Activated naive CD8-positive, alpha-beta T cell treated with anti-CD3 and anti-CD28 coated beads for 36 hours (primary cell): ENCODE measurements at regions not wholly inside any gene's neighbourhood (a gene's known extent, or its start where the extent isn't known, plus 50 kb on each side); places are given as distances from the start of the nearest gene placed in this dataset.

ENCODE experiments used
- DNase-seq: peaks from one replicate; pipeline ENCODE4 v3.0.0; 2021
- H3K27ac Mint-ChIP-seq: one replicate; pipeline ENCODE4 v1.8.0; 2022; ENCODE audit warnings: mild to moderate bottlenecking, moderate library complexity, mixed read lengths
- H3K27me3 Mint-ChIP-seq: one replicate; pipeline ENCODE4 v1.8.0; 2022; ENCODE audit warnings: mild to moderate bottlenecking, mixed read lengths
- H3K36me3 Mint-ChIP-seq: one replicate; pipeline ENCODE4 v1.8.0; 2021; ENCODE audit warnings: mild to moderate bottlenecking, mixed read lengths
- H3K4me1 Mint-ChIP-seq: one replicate; pipeline ENCODE4 v1.8.0; 2021; ENCODE audit warnings: mixed read lengths
- H3K4me3 Mint-ChIP-seq: one replicate; pipeline ENCODE4 v1.8.0; 2022; ENCODE audit warnings: mild to moderate bottlenecking, moderate library complexity, mixed read lengths
- H3K9me3 Mint-ChIP-seq: one replicate; pipeline ENCODE4 v1.8.0; 2022; ENCODE audit warnings: mixed read lengths

DNA sequence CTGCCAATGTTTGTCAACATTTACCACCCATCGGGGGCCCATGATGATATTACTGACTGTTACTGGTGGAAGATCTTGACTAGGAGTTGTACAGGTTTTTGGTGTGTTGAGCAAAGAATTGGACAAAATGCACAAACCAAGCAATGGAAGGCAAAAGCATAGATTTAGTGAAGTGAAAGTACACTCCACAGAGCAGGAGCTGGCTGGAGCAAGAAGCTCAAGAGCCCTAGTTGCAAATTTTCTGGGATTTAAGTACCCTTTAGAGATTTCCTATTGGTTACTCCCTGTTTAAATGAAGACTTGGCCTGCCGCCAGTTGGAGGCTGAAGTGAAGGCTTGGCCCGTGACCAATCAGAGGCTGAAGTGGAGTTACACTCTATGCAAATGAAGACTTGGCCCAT, 128.6 kb upstream of the KL start:
- Mint-ChIP-seq H3K9me3 (peaks cover 5% of the 10 kb centered on the region), H3K27ac (no peak overlapping the region), H3K4me3 (no peak overlapping the region), H3K4me1 (peaks cover under 1% of the 10 kb centered on the region), H3K36me3 (peaks cover 1% of the 10 kb centered on the region), H3K27me3 (no peaks in the 10 kb centered on the region)
- DNase-seq, result no peak

DNA sequence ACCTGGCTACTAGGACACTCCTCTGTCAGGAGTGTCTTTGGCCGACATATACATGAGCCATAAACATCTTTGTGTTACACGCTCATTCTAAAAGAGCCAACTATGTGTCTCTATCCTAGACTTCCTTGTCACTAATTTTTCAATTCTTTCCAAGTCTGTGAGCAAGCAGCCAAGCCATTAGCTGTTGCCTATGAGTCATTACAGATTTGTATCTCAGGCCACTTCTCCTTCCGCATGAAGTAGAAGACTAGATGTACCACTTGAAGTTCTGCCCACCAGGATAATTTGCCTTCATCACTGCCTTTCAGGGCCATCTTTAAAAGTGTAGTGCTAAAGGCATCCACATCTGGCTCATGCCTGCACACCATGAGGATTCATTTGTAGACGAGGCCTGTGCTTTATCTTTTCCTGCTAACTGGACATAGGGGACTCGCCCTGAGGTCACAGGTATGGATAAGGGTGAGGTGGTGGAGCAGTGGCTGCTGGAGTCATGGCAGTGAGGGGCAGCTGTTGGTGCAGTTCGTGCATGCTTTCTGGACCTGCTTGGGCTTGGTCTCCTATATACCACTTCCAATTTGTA, 126.1 kb upstream of the KL start:
- H3K4me3 Mint-ChIP-seq, result no peak overlapping the region
- H3K36me3 Mint-ChIP-seq, result peaks cover 1% of the 10 kb centered on the region
- no peak for DNase-seq
- peaks cover 2% of the 10 kb centered on the region for H3K4me1 Mint-ChIP-seq
- no peak overlapping the region for H3K27ac Mint-ChIP-seq
- H3K9me3 Mint-ChIP-seq, result peaks cover 5% of the 10 kb centered on the region
- no peaks in the 10 kb centered on the region for H3K27me3 Mint-ChIP-seq

DNA sequence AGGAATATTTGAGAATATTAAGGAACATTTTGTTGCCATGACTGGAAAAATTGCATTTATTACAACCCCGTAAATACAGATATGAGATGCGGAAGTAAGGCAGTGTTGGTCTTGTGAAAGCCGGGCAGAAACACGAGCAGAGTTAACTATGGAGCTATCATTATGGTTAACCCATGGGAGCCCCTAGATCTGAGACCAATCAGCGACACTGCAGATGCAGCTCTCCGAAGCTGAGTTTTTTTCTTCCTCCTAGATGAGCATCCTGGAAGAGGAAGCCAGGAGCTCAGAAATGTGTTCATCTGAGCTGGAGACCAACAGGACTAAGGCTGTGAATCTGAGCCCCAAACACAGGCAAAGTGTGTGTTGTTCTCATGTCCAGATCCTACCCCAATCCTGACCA, 123.0 kb upstream of the KL start:
- no peaks in the 10 kb centered on the region for H3K9me3 Mint-ChIP-seq
- H3K4me1 Mint-ChIP-seq, result peaks cover 2% of the 10 kb centered on the region
- H3K27me3 Mint-ChIP-seq, result no peaks in the 10 kb centered on the region
- H3K36me3 Mint-ChIP-seq, result no peaks in the 10 kb centered on the region
- DNase-seq, result no peak
- H3K27ac Mint-ChIP-seq, result no peak overlapping the region
- H3K4me3 Mint-ChIP-seq, result no peak overlapping the region

DNA sequence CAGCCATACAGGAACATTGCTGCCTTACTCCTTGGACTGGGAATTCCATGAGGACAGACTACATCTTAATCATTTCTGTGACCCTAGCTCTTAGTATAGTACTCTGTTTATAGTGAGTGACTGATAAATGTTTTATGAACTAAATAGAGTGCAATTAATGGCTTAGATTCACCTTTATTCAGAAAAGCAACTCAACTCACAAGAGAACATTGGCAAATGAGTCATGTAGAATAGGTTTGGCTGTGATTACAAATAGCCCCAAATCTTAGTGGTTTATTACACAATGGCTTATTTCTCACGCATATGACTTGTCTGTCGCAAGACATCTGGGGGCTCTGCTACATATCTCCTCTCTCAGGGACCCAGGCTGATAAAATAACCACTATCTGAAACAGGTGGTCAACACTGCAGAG, 121.6 kb upstream of the KL start:
- Mint-ChIP-seq H3K9me3 (no peaks in the 10 kb centered on the region), H3K4me3 (no peak overlapping the region), H3K4me1 (peaks cover 2% of the 10 kb centered on the region), H3K36me3 (no peaks in the 10 kb centered on the region), H3K27me3 (no peaks in the 10 kb centered on the region), H3K27ac (no peak overlapping the region)
- no peak for DNase-seq

DNA sequence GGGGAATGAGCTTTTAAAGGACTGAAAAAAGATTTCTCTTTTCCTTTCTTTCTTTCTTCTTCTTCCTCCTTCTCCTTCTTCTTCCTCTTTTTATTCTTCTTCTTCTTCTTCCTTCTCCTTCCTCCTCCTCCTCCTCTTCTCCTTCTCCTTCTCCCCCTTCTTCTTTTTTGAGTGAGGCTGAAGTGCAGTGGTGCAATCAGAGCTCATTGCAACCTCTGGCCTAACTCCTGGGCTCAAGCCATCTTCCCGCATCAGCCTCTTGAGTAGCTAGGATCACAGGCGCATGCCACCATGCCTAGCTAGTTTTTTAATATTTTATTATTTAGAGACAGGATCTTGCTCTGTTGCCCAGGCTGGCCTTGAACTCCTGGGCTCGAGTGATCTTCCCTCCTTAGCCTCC, 120.9 kb upstream of the KL start:
- Mint-ChIP-seq H3K27ac (no peak overlapping the region), H3K36me3 (peaks cover 2% of the 10 kb centered on the region), H3K4me1 (peaks cover 2% of the 10 kb centered on the region), H3K27me3 (no peaks in the 10 kb centered on the region), H3K4me3 (no peak overlapping the region), H3K9me3 (peaks cover 2% of the 10 kb centered on the region)
- no peak for DNase-seq

GRCh38 chr13:32897296-32897695, 118.9 kb upstream of the KL start:
- peaks cover 6% of the 10 kb centered on the region for H3K36me3 Mint-ChIP-seq
- no peak for DNase-seq
- H3K4me3 Mint-ChIP-seq, result no peak overlapping the region
- peaks cover 5% of the 10 kb centered on the region for H3K9me3 Mint-ChIP-seq
- H3K27ac Mint-ChIP-seq, result no peak overlapping the region
- H3K27me3 Mint-ChIP-seq, result no peaks in the 10 kb centered on the region
- H3K4me1 Mint-ChIP-seq, result peaks cover 2% of the 10 kb centered on the region

- H3K27me3 Mint-ChIP-seq, result no peaks in the 10 kb centered on the region
- H3K4me3 Mint-ChIP-seq, result no peak overlapping the region
- peaks cover 25% of the 10 kb centered on the region for H3K4me1 Mint-ChIP-seq
- H3K9me3 Mint-ChIP-seq, result peaks cover 5% of the 10 kb centered on the region
- H3K36me3 Mint-ChIP-seq, result peaks cover 6% of the 10 kb centered on the region
- no peak for DNase-seq
- no peak overlapping the region for H3K27ac Mint-ChIP-seq
Observed at GRCh38 chr13:32902029-32902780, 114.0 kb upstream of the KL start.

- Mint-ChIP-seq H3K4me3 (no peak overlapping the region), H3K27me3 (no peaks in the 10 kb centered on the region), H3K4me1 (peaks cover 25% of the 10 kb centered on the region), H3K9me3 (peaks cover 5% of the 10 kb centered on the region), H3K36me3 (peaks cover 6% of the 10 kb centered on the region), H3K27ac (no peak overlapping the region)
- no peak for DNase-seq
Observed at GRCh38 chr13:32902874-32903273, 113.3 kb upstream of the KL start.

GRCh38 chr13:32903720-32904119, 112.5 kb upstream of the KL start:
- no peak for DNase-seq
- Mint-ChIP-seq H3K4me1 (peaks cover 25% of the 10 kb centered on the region), H3K36me3 (peaks cover 6% of the 10 kb centered on the region), H3K4me3 (no peak overlapping the region), H3K27ac (no peak overlapping the region), H3K27me3 (no peaks in the 10 kb centered on the region), H3K9me3 (peaks cover 5% of the 10 kb centered on the region)

DNA sequence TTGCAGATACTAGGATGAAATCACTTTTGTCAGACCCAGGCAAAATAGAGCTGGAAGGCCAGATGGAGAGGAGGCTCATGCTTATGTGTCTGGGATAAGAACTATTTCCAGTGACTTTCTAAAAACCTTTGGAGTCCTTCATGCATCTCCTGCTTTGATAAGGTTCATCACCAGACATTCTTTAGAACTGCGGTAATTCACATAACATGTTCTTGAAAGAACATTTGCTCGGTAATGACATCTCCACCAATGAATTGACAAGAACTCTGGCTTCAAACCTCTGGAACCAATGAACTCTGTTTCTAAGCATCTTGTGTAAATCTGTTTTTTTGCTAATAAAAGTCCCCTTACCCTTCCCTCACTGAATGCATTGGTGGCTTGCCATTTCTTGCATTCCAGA, 112.0 kb upstream of the KL start:
- DNase-seq, result no peak
- Mint-ChIP-seq H3K27ac (no peak overlapping the region), H3K36me3 (peaks cover 6% of the 10 kb centered on the region), H3K4me1 (peaks cover 25% of the 10 kb centered on the region), H3K4me3 (no peak overlapping the region), H3K9me3 (peaks cover 5% of the 10 kb centered on the region), H3K27me3 (no peaks in the 10 kb centered on the region)

DNA sequence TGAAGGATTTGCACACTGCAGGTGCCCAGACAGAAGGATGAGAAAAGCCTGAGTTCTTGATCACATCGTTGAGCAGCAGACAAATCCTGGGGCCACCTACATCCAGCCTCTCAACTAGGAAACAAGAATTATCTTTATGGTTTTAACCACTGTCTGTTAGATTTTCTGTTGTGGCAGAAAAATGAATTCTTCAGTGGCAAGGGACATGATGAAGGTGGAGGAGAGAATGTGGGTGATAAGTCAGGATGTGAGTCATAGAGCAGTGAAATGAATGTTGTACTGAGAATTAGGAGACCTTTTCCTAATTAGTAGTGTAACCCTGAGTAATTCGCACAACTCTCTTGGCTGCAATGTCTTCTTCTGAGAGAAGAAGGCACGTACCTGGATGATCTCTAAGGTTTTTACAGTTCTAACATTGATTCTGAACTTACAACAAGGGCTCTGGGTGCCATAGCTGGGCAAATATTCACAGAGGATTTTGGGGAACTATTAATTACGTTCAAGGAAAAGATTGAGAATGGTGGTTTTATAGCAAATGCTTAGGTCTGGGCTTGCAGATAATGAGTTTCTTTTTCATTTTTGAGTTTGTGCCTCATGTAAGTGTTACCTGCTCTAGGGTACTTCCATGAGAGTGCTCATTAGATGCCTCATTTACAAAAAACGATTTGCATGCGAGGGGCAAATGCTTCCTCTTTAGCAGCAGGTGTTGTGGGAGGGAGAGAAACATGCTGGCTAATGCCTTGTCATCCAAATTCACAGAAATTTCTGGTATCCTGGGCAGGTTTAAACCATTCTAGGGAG, 111.0 kb upstream of the KL start:
- H3K4me3 Mint-ChIP-seq, result peak overlapping the region; percentile 77
- no peaks in the 10 kb centered on the region for H3K27me3 Mint-ChIP-seq
- H3K9me3 Mint-ChIP-seq, result peaks cover 3% of the 10 kb centered on the region
- peaks cover 27% of the 10 kb centered on the region for H3K4me1 Mint-ChIP-seq
- peaks cover 4% of the 10 kb centered on the region for H3K36me3 Mint-ChIP-seq
- peak overlapping the region; percentile 99 for H3K27ac Mint-ChIP-seq
- peak; percentile 26 for DNase-seq

DNA sequence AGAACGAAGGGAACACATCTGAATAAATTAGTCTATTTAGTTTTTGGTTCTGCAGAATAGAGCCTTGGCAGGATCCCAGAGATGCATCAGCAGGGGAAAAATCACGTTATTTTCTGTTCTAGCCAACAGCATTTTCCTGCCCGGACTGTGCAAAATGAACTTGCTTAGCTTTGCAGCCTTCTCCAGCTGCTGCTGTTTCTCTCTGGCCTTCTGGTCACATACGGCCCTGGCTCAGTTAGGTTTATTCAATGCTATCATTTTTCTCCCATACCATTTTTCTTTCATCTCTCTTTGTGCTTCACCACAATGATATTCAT, 110.4 kb upstream of the KL start:
- peaks cover 33% of the 10 kb centered on the region for H3K4me1 Mint-ChIP-seq
- DNase-seq, result no peak
- H3K27ac Mint-ChIP-seq, result peak overlapping the region; percentile 99
- no peaks in the 10 kb centered on the region for H3K27me3 Mint-ChIP-seq
- H3K4me3 Mint-ChIP-seq, result peak overlapping the region; percentile 77
- peaks cover 2% of the 10 kb centered on the region for H3K36me3 Mint-ChIP-seq
- H3K9me3 Mint-ChIP-seq, result no peaks in the 10 kb centered on the region

- H3K27ac Mint-ChIP-seq, result no peak overlapping the region
- no peak for DNase-seq
- no peak overlapping the region for H3K4me3 Mint-ChIP-seq
- H3K9me3 Mint-ChIP-seq, result no peaks in the 10 kb centered on the region
- H3K27me3 Mint-ChIP-seq, result no peaks in the 10 kb centered on the region
- peaks cover 40% of the 10 kb centered on the region for H3K4me1 Mint-ChIP-seq
- no peaks in the 10 kb centered on the region for H3K36me3 Mint-ChIP-seq
Observed at GRCh38 chr13:32907211-32907610, 109.0 kb upstream of the KL start.

- Mint-ChIP-seq H3K36me3 (no peaks in the 10 kb centered on the region), H3K27ac (peak overlapping the region; percentile 61), H3K9me3 (no peaks in the 10 kb centered on the region), H3K27me3 (no peaks in the 10 kb centered on the region), H3K4me3 (no peak overlapping the region), H3K4me1 (peaks cover 23% of the 10 kb centered on the region)
- DNase-seq, result no peak
Observed at GRCh38 chr13:32910530-32910929, 105.7 kb upstream of the KL start.

DNA sequence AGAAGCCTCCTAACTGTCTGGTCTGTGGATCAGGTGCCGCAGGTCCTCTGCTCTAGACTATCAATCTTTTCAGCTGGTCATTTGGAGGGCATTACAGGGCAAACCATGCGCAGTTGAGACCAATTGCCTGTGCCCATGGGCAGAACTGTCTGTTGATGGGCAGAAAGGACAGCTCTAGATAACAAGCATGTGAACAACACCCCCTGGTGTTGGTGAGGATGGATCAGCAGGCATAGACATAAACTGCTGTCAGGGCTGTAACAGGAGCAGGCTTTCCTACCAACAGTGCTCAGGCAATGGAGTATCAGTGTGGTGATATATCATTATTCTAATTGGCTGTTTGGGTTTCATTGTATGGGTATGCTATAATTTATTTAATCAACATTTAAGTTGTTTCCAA, 104.7 kb upstream of the KL start:
- Mint-ChIP-seq H3K27me3 (no peaks in the 10 kb centered on the region), H3K4me1 (peaks cover 15% of the 10 kb centered on the region), H3K36me3 (peaks cover 3% of the 10 kb centered on the region), H3K27ac (no peak overlapping the region), H3K9me3 (peaks cover 2% of the 10 kb centered on the region), H3K4me3 (no peak overlapping the region)
- DNase-seq, result peak; percentile 30
